GM12878 (cell line): ENCODE measurements at regions not wholly inside any gene's neighbourhood (a gene's known extent, or its start where the extent isn't known, plus 50 kb on each side); places are given as distances from the start of the nearest gene placed in this dataset.

Experiments
- ASH2L ChIP-seq: fragments of 300-600, 200-600 bp; sonication (generic); IDR thresholded peaks from 2 replicates; pipeline ENCODE4 v1.6.1; 2017; ENCODE audit warnings: low read depth, mild to moderate bottlenecking, borderline replicate concordance
- BCLAF1 ChIP-seq: fragments of 450-650 bp; IDR thresholded peaks from 2 replicates; pipeline ENCODE4 v1.6.1; 2017; ENCODE audit warnings: antibody characterized with exemption, mild to moderate bottlenecking, moderate library complexity
- BRCA1 ChIP-seq: IDR thresholded peaks from 2 replicates; pipeline ENCODE4 v1.6.1; 2011; ENCODE audit warnings: low read depth, low read length, improper control_type of control experiment
- CBX3 ChIP-seq: fragments of 200-600 bp; sonication (generic); IDR thresholded peaks from 2 replicates; pipeline ENCODE4 v1.6.1; 2016; ENCODE audit warnings: low read depth, borderline replicate concordance
- CHD1 ChIP-seq: IDR thresholded peaks from 2 replicates; pipeline ENCODE4 v1.6.1; 2012; ENCODE audit warnings: low read depth, low read length, improper control_type of control experiment
- CHD2 ChIP-seq: IDR thresholded peaks from 2 replicates; pipeline ENCODE4 v1.6.1; 2011; ENCODE audit warnings: low read depth, low read length, improper control_type of control experiment, borderline replicate concordance
- CHD4 ChIP-seq: fragments of 200-600 bp; sonication (generic); IDR thresholded peaks from 2 replicates; pipeline ENCODE4 v1.6.1; 2016; ENCODE audit warnings: mild to moderate bottlenecking
- DPF2 ChIP-seq: fragments of 450-650 bp; IDR thresholded peaks from 2 replicates; pipeline ENCODE4 v1.6.1; 2017; ENCODE audit warnings: mild to moderate bottlenecking
- EED ChIP-seq: sonication (generic); IDR thresholded peaks from 2 replicates; pipeline ENCODE4 v1.6.1; 2016; ENCODE audit warnings: antibody characterized with exemption, low read depth
- GABPA ChIP-seq: IDR thresholded peaks from 2 replicates; pipeline ENCODE4 v1.6.1; 2014; ENCODE audit warnings: antibody characterized with exemption, low read depth, mild to moderate bottlenecking, inconsistent platforms
- IRF4 ChIP-seq: IDR thresholded peaks from 2 replicates; pipeline ENCODE4 v1.6.1; 2011; ENCODE audit warnings: low read depth, low read length
- JUND ChIP-seq: IDR thresholded peaks from 2 replicates; pipeline ENCODE4 v1.6.1; 2012; ENCODE audit warnings: low read depth, mild to moderate bottlenecking, low read length, improper control_type of control experiment, moderate library complexity
- NBN ChIP-seq: fragments of 450-650 bp; IDR thresholded peaks from 2 replicates; pipeline ENCODE4 v1.6.1; 2016
- PAX8 ChIP-seq: fragments of 450-650 bp; IDR thresholded peaks from 2 replicates; pipeline ENCODE4 v1.6.1; 2017; ENCODE audit warnings: mild to moderate bottlenecking, moderate library complexity
- POLR2A ChIP-seq: IDR thresholded peaks from 2 replicates; pipeline ENCODE4 v1.6.1; 2011; ENCODE audit warnings: low read depth, mild to moderate bottlenecking, low read length
- POLR2AphosphoS2 ChIP-seq: IDR thresholded peaks from 2 replicates; pipeline ENCODE4 v1.6.1; 2011; ENCODE audit warnings: low read depth, mild to moderate bottlenecking, low read length, improper control_type of control experiment, moderate library complexity
- RAD51 ChIP-seq: fragments of 450-650 bp; IDR thresholded peaks from 2 replicates; pipeline ENCODE4 v1.6.1; 2016; ENCODE audit warnings: moderate library complexity, mild to moderate bottlenecking, inconsistent platforms
- RB1 ChIP-seq: fragments of 450-650 bp; formaldehyde crosslinking; IDR thresholded peaks from 2 replicates; pipeline ENCODE4 v1.6.1; 2017; ENCODE audit warnings: mild to moderate bottlenecking, borderline replicate concordance
- RBBP5 ChIP-seq: fragments of 200-600 bp; sonication (generic); conservative IDR thresholded peaks from 2 replicates; pipeline ENCODE4 v1.6.1; 2016
- RUNX3 ChIP-seq: IDR thresholded peaks from 2 replicates; pipeline ENCODE4 v1.6.1; 2012; ENCODE audit warnings: low read length, inconsistent platforms
- SMC3 ChIP-seq: IDR thresholded peaks from 2 replicates; pipeline ENCODE4 v1.6.1; 2011; ENCODE audit warnings: low read length, improper control_type of control experiment, borderline replicate concordance
- STAT1 ChIP-seq: fragments of 450-650 bp; conservative IDR thresholded peaks from 2 replicates; pipeline ENCODE4 v1.6.1; 2014; ENCODE audit warnings: antibody characterized with exemption, mild to moderate bottlenecking
- TAF1 ChIP-seq: IDR thresholded peaks from 2 replicates; pipeline ENCODE4 v1.6.1; 2011; ENCODE audit warnings: mild to moderate bottlenecking, low read depth, low read length, borderline replicate concordance
- ZBED1 ChIP-seq: IDR thresholded peaks from 2 replicates; pipeline ENCODE4 v1.6.1; 2016; ENCODE audit warnings: borderline replicate concordance
- ZNF217 ChIP-seq: fragments of 450-650 bp; IDR thresholded peaks from 2 replicates; pipeline ENCODE4 v1.6.1; 2017; ENCODE audit warnings: antibody characterized with exemption, mild to moderate bottlenecking
- ZNF592 ChIP-seq: fragments of 450-650 bp; IDR thresholded peaks from 2 replicates; pipeline ENCODE4 v1.6.1; 2017; ENCODE audit warnings: mild to moderate bottlenecking, moderate library complexity
- TF ChIP-seq, protein P1 (sequence below): IDR thresholded peaks from 2 replicates; pipeline ENCODE4 v1.6.1; 2011; ENCODE audit warnings: low read depth, mild to moderate bottlenecking, low read length, moderate library complexity, borderline replicate concordance; ENCODE audit errors: extremely low read depth

- TF ChIP-seq ZNF592, result peak; percentile 34; the same call in 1 of the 2 replicates
- peak; percentile 75 for TF ChIP-seq RAD51
- no peak for TF ChIP-seq PAX8
- no peak for TF ChIP-seq BCLAF1
- peak; percentile 27; the same call in 1 of the 2 replicates for TF ChIP-seq SMC3
- no peak for TF ChIP-seq ASH2L
- TF ChIP-seq IRF4, result 0 out of 2 replicates have a peak, but pooled peaks have one; percentile 23
- no peak for TF ChIP-seq POLR2A
- TF ChIP-seq, protein P1, sequence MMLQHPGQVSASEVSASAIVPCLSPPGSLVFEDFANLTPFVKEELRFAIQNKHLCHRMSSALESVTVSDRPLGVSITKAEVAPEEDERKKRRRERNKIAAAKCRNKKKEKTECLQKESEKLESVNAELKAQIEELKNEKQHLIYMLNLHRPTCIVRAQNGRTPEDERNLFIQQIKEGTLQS, result no peak
- TF ChIP-seq ZNF217, result no peak
- TF ChIP-seq EED, result no peak; the same call in 1 of the 2 replicates
- no peak for TF ChIP-seq CBX3
- peak; percentile 78; the same call in 1 of the 2 replicates for TF ChIP-seq DPF2
- peak; percentile 7; the same call in 1 of the 2 replicates for TF ChIP-seq ZBED1
- TF ChIP-seq CHD4, result no peak
- no peak for TF ChIP-seq TAF1
- peak; percentile 63 for TF ChIP-seq RUNX3
- TF ChIP-seq RBBP5, result no peak
- peak; percentile 89 for TF ChIP-seq CHD2
- TF ChIP-seq NBN, result no peak; the same call in 1 of the 2 replicates
- TF ChIP-seq GABPA, result no peak
- no peak for TF ChIP-seq CHD1
- peak; percentile 46; the same call in 1 of the 2 replicates for TF ChIP-seq RB1
- TF ChIP-seq POLR2AphosphoS2, result no peak
- TF ChIP-seq BRCA1, result no peak
- no peak for TF ChIP-seq STAT1
- TF ChIP-seq JUND, result 0 out of 2 replicates have a peak, but pooled peaks have one; percentile 57
Measured at GRCh38 chr10:3902054-3902808, 117.2 kb upstream of the KLF6 start (continued).
